ENCODE measurements at regions not wholly inside any gene's neighbourhood (a gene's known extent, or its start where the extent isn't known, plus 50 kb on each side); places are given as distances from the start of the nearest gene placed in this dataset.

GRCh38 chr10:74771054-74771453 lies 55.3 kb upstream of the KAT6B start:
- H3K27me3 ChIP-seq (replicated peaks): no peaks in the 10 kb centered on the region
- no peak overlapping the region for H3K4me3 ChIP-seq (ENCODE audit: low read depth, low read length)
- H3K27ac ChIP-seq: no peak overlapping the region
- in situ Hi-C loops (cut with HindIII; ENCODE audit: low pct_ligation_motif_present, low sequenced_read_pairs): no loop called here
- H3K36me3 ChIP-seq (replicated peaks): no peaks in the 10 kb centered on the region
- TF ChIP-seq, protein P1, sequence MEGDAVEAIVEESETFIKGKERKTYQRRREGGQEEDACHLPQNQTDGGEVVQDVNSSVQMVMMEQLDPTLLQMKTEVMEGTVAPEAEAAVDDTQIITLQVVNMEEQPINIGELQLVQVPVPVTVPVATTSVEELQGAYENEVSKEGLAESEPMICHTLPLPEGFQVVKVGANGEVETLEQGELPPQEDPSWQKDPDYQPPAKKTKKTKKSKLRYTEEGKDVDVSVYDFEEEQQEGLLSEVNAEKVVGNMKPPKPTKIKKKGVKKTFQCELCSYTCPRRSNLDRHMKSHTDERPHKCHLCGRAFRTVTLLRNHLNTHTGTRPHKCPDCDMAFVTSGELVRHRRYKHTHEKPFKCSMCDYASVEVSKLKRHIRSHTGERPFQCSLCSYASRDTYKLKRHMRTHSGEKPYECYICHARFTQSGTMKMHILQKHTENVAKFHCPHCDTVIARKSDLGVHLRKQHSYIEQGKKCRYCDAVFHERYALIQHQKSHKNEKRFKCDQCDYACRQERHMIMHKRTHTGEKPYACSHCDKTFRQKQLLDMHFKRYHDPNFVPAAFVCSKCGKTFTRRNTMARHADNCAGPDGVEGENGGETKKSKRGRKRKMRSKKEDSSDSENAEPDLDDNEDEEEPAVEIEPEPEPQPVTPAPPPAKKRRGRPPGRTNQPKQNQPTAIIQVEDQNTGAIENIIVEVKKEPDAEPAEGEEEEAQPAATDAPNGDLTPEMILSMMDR (IDR thresholded peaks at IDR 0.05; ENCODE audit: low read depth, low read length, missing control alignments): no peak
- no peak for DNase-seq

GRCh38 chr10:74775099-74775498 lies 51.3 kb upstream of the KAT6B start:
- TF ChIP-seq, protein P1 (IDR thresholded peaks at IDR 0.05; ENCODE audit: low read depth, low read length, missing control alignments): no peak
- H3K36me3 ChIP-seq (replicated peaks): no peaks in the 10 kb centered on the region
- no peak overlapping the region for H3K27ac ChIP-seq
- no peaks in the 10 kb centered on the region for H3K27me3 ChIP-seq (replicated peaks)
- DNase-seq: no peak
- H3K4me3 ChIP-seq (ENCODE audit: low read depth, low read length): no peak overlapping the region
- in situ Hi-C loops (cut with HindIII; ENCODE audit: low pct_ligation_motif_present, low sequenced_read_pairs): no loop called here
